GM12875 (cell line): ENCODE measurements at regions not wholly inside any gene's neighbourhood (a gene's known extent, or its start where the extent isn't known, plus 50 kb on each side); places are given as distances from the start of the nearest gene placed in this dataset.

Experiments
- H3K4me3 ChIP-seq: one replicate; pipeline ENCODE4 v1.5.1; 2011; ENCODE audit warnings: low read depth, low read length, control low read depth
- CTCF ChIP-seq: IDR thresholded peaks from 2 replicates; pipeline ENCODE4 v1.5.1; 2011; ENCODE audit warnings: low read depth, mild to moderate bottlenecking, control low read depth, inconsistent platforms, low read length, moderate library complexity, borderline replicate concordance; ENCODE audit not compliant: insufficient read depth

- H3K4me3 ChIP-seq, result no peak overlapping the region
- TF ChIP-seq CTCF, result no peak
These were observed 859.6 kb downstream of the EPHA3 start for GRCh38 chr3:89966877-89967665.

DNA sequence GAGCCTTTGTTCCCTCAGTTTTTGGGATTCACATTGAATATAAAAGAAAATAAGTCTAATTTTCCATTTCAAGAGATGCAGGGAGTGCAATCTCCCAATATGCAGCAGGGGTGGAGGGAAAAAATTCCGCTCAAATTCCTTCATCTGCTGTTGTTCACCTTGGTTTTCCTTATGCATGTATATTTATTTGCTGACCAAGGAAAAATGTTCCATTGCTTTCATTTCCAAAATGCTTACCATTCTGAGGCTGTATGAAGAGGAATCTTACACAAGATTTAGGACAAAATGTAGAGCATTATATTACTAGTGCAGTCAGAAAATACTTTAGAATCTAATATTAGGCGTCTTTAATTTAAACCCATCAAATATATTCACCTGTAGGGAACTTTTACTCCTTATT is 863.9 kb downstream of the EPHA3 start:
- no peak for TF ChIP-seq CTCF
- H3K4me3 ChIP-seq, result no peak overlapping the region

- no peak for TF ChIP-seq CTCF
- no peak overlapping the region for H3K4me3 ChIP-seq
These were observed 865.7 kb downstream of the EPHA3 start for GRCh38 chr3:89973156-89973555.

DNA sequence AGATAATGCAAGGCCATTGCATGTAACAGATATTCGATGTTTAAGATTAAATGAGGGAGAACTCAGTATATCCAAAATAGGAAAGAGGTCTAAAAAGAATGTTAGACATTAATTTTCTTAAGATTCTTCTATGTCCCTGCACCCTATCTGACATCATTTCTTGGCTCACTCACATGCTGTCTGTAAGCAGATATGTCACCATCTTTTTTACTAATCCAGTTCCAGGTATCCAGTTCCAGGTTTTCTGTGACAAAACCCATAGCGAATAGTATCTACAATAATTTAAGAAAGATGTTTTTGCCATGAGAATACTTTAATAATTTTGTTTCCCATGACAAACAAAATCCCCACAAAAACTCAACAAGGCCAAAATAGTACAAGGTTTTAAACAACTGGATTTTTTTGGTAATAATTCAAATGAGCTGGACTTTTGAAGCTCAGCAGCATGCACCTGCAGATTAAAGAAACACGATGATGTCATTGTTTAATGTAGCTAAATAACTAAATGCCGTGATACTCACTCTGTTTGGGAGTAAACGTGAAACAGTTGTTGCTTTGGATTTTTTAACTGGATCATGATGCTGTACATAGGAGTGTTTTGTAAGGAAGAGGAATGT is 867.6 kb downstream of the EPHA3 start:
- TF ChIP-seq CTCF, result no peak
- no peak overlapping the region for H3K4me3 ChIP-seq

- H3K4me3 ChIP-seq, result no peak overlapping the region
These were observed 876.0 kb downstream of the EPHA3 start for GRCh38 chr3:89983449-89983848.

GRCh38 chr3:90005281-90005847 is 897.9 kb downstream of the EPHA3 start:
- no peak overlapping the region for H3K4me3 ChIP-seq
- no peak for TF ChIP-seq CTCF

More at GRCh38 chr3:89983449-89983848, 876.0 kb downstream of the EPHA3 start:
- no peak for TF ChIP-seq CTCF
